Choroid plexus epithelial cell (primary cell): ENCODE measurements at regions not wholly inside any gene's neighbourhood (a gene's known extent, or its start where the extent isn't known, plus 50 kb on each side); places are given as distances from the start of the nearest gene placed in this dataset.

Experiments
- DNase-seq: peaks from one replicate; pipeline ENCODE4 v3.0.0-alpha.2; 2010; ENCODE audit warnings: low read depth
- H3K4me3 ChIP-seq: 2 replicates; pipeline ENCODE4 v1.5.1; 2011; ENCODE audit warnings: low read depth, mild to moderate bottlenecking, control low read depth, low read length, moderate library complexity
- CTCF ChIP-seq: conservative IDR thresholded peaks from 2 replicates; pipeline ENCODE4 v1.5.1; 2011; ENCODE audit warnings: low read depth, mild to moderate bottlenecking, control low read depth, inconsistent platforms, low read length, moderate library complexity

GRCh38 chr3:144343343-144343742 lies 371.7 kb downstream of the DIPK2A start:
- no peak for DNase-seq
- H3K4me3 ChIP-seq = no peak overlapping the region
- TF ChIP-seq CTCF = no peak

GRCh38 chr3:144343777-144344176 lies 372.2 kb downstream of the DIPK2A start:
- no peak overlapping the region for H3K4me3 ChIP-seq
- DNase-seq = no peak
- TF ChIP-seq CTCF = no peak

- no peak for TF ChIP-seq CTCF
- no peak for DNase-seq
- no peak overlapping the region for H3K4me3 ChIP-seq
Observed at GRCh38 chr3:144344925-144345548, 373.4 kb downstream of the DIPK2A start.

- no peak for DNase-seq
- TF ChIP-seq CTCF = no peak
Observed at GRCh38 chr3:144350125-144350524, 378.5 kb downstream of the DIPK2A start.

GRCh38 chr3:144351011-144351410 lies 379.4 kb downstream of the DIPK2A start:
- no peak for TF ChIP-seq CTCF
- DNase-seq = no peak
- H3K4me3 ChIP-seq = no peak overlapping the region

More at GRCh38 chr3:144350125-144350524, 378.5 kb downstream of the DIPK2A start:
- H3K4me3 ChIP-seq = no peak overlapping the region

- TF ChIP-seq CTCF = no peak
- H3K4me3 ChIP-seq = no peak overlapping the region
- DNase-seq = peak; percentile 52
Observed at GRCh38 chr3:144351773-144352365, 380.2 kb downstream of the DIPK2A start.

- TF ChIP-seq CTCF = no peak
Observed at GRCh38 chr3:144358191-144358590, 386.6 kb downstream of the DIPK2A start.

More at GRCh38 chr3:144358191-144358590, 386.6 kb downstream of the DIPK2A start:
- no peak for DNase-seq
- H3K4me3 ChIP-seq = no peak overlapping the region
